SK-N-SH treated with all-trans-retinoic acid at 6 μM for 48 hours (cell line): ENCODE measurements at regions not wholly inside any gene's neighbourhood (a gene's known extent, or its start where the extent isn't known, plus 50 kb on each side); places are given as distances from the start of the nearest gene placed in this dataset.

Source experiments
- ATAC-seq: fragments of 200-7000 bp; cut with Tn5 transposase; 3 replicates; pipeline ENCODE4 v1.9.1; 2020; ENCODE audit warnings: mild to moderate bottlenecking, moderate library complexity
- ARNTL ChIP-seq: fragments of 450-650 bp; formaldehyde crosslinking; IDR thresholded peaks from 2 replicates; pipeline ENCODE4 v1.5.0; 2020; ENCODE audit warnings: low read depth, mild to moderate bottlenecking, moderate library complexity, borderline replicate concordance
- CREB5 ChIP-seq: fragments of 250-450 bp; sonication (Bioruptor Pico); IDR thresholded peaks from 2 replicates; pipeline ENCODE4 v1.5.1; 2020; ENCODE audit warnings: low read depth, mild to moderate bottlenecking, moderate library complexity
- CSDC2 ChIP-seq: fragments of 250-450 bp; sonication (Bioruptor Pico); IDR thresholded peaks from 2 replicates; pipeline ENCODE4 v1.5.0; 2020; ENCODE audit warnings: mild to moderate bottlenecking, moderate library complexity
- CSRNP3 ChIP-seq: fragments of 250-450 bp; sonication (Bioruptor Pico); IDR thresholded peaks from 2 replicates; pipeline ENCODE4 v1.5.1; 2021; ENCODE audit warnings: mild to moderate bottlenecking, moderate library complexity
- ESRRG ChIP-seq: fragments of 250-450 bp; sonication (Bioruptor Pico); IDR thresholded peaks from 2 replicates; pipeline ENCODE4 v1.6.1; 2021; ENCODE audit warnings: mild to moderate bottlenecking
- GLIS3 ChIP-seq: fragments of 250-450 bp; sonication (Bioruptor Pico); IDR thresholded peaks from 2 replicates; pipeline ENCODE4 v1.5.0; 2020; ENCODE audit warnings: mild to moderate bottlenecking, moderate library complexity
- ISL1 ChIP-seq: fragments of 250-450 bp; sonication (Bioruptor Pico); IDR thresholded peaks from 2 replicates; pipeline ENCODE4 v2.1.2; 2022; ENCODE audit warnings: mild to moderate bottlenecking, moderate library complexity
- OSR1 ChIP-seq: fragments of 250-450 bp; sonication (Bioruptor Pico); IDR thresholded peaks from 2 replicates; pipeline ENCODE4 v1.8.0; 2022; ENCODE audit warnings: moderate library complexity, mild to moderate bottlenecking, inconsistent platforms
- PATZ1 ChIP-seq: fragments of 250-450 bp; sonication (Bioruptor Pico); IDR thresholded peaks from 2 replicates; pipeline ENCODE4 v1.8.0; 2020; ENCODE audit warnings: mild to moderate bottlenecking, moderate library complexity, borderline replicate concordance
- POU6F1 ChIP-seq: fragments of 250-450 bp; sonication (Bioruptor Pico); IDR thresholded peaks from 2 replicates; pipeline ENCODE4 v1.8.0; 2021; ENCODE audit warnings: low read depth, mild to moderate bottlenecking, moderate library complexity, borderline replicate concordance
- PPARA ChIP-seq: fragments of 250-450 bp; sonication (Bioruptor Pico); IDR thresholded peaks from 2 replicates; pipeline ENCODE4 v1.5.0; 2020; ENCODE audit warnings: mild to moderate bottlenecking, borderline replicate concordance
- SNAI2 ChIP-seq: fragments of 250-450 bp; sonication (Bioruptor Pico); IDR thresholded peaks from 2 replicates; pipeline ENCODE4 v1.5.0; 2020; ENCODE audit warnings: mild to moderate bottlenecking, moderate library complexity
- TCF4 ChIP-seq: fragments of 250-450 bp; sonication (Bioruptor Pico); IDR thresholded peaks from 2 replicates; pipeline ENCODE4 v1.8.0; 2021; ENCODE audit warnings: mild to moderate bottlenecking, moderate library complexity, borderline replicate concordance
- TOX ChIP-seq: fragments of 250-450 bp; sonication (Bioruptor Pico); IDR thresholded peaks from 2 replicates; pipeline ENCODE4 v1.8.0; 2021; ENCODE audit warnings: mild to moderate bottlenecking, moderate library complexity, borderline replicate concordance
- TSHZ2 ChIP-seq: fragments of 250-450 bp; sonication (Bioruptor Pico); IDR thresholded peaks from 2 replicates; pipeline ENCODE4 v1.5.0; 2020; ENCODE audit warnings: mild to moderate bottlenecking, moderate library complexity
- ZC3H10 ChIP-seq: fragments of 250-450 bp; sonication (Bioruptor Pico); IDR thresholded peaks from 2 replicates; pipeline ENCODE4 v1.5.1; 2021; ENCODE audit warnings: mild to moderate bottlenecking, moderate library complexity
- ZFP30 ChIP-seq: fragments of 450-650 bp; formaldehyde crosslinking; IDR thresholded peaks from 2 replicates; pipeline ENCODE4 v1.5.0; 2022; ENCODE audit warnings: mild to moderate bottlenecking, moderate library complexity
- ZNF565 ChIP-seq: fragments of 450-650 bp; formaldehyde crosslinking; conservative IDR thresholded peaks from 2 replicates; pipeline ENCODE4 v1.5.0; 2020; ENCODE audit warnings: low read depth, mild to moderate bottlenecking, moderate library complexity
- ZNF8 ChIP-seq: fragments of 450-650 bp; formaldehyde crosslinking; IDR thresholded peaks from 2 replicates; pipeline ENCODE4 v1.5.0; 2020; ENCODE audit warnings: mild to moderate bottlenecking, moderate library complexity

- no peak for TF ChIP-seq ZNF8 (CRISPR knock-in tag)
- no peak for TF ChIP-seq CREB5 (CRISPR knock-in tag)
- TF ChIP-seq CSRNP3 = no peak
- TF ChIP-seq GLIS3 (CRISPR knock-in tag) = no peak
- no peak for TF ChIP-seq ESRRG (CRISPR knock-in tag)
- TF ChIP-seq POU6F1 (CRISPR knock-in tag) = no peak
- no peak for TF ChIP-seq ZFP30 (CRISPR knock-in tag)
- TF ChIP-seq PPARA (CRISPR knock-in tag) = no peak
- no peak for TF ChIP-seq SNAI2 (CRISPR knock-in tag)
- TF ChIP-seq ISL1 (CRISPR knock-in tag) = no peak
- TF ChIP-seq PATZ1 = no peak
- no peak for TF ChIP-seq ARNTL (CRISPR knock-in tag)
- no peak for TF ChIP-seq TSHZ2 (CRISPR knock-in tag)
- TF ChIP-seq TCF4 (CRISPR knock-in tag) = no peak
- ATAC-seq = no peak
Measured at GRCh38 chr10:47111329-47111862, 188.6 kb upstream of the GDF10 start.

- TF ChIP-seq CSDC2 (CRISPR knock-in tag) (no peak), TOX (CRISPR knock-in tag) (no peak), CREB5 (CRISPR knock-in tag) (no peak), OSR1 (CRISPR knock-in tag) (no peak), TSHZ2 (CRISPR knock-in tag) (no peak), PATZ1 (no peak), ZNF565 (CRISPR knock-in tag) (no peak), PPARA (CRISPR knock-in tag) (no peak), ESRRG (CRISPR knock-in tag) (no peak), ZC3H10 (CRISPR knock-in tag) (no peak), SNAI2 (CRISPR knock-in tag) (no peak), ISL1 (CRISPR knock-in tag) (no peak), ARNTL (CRISPR knock-in tag) (no peak), ZFP30 (CRISPR knock-in tag) (no peak)
- no peak for ATAC-seq
Measured at GRCh38 chr10:47112612-47113011, 187.4 kb upstream of the GDF10 start.
